Panc1 (cell line): ENCODE measurements at regions not wholly inside any gene's neighbourhood (a gene's known extent, or its start where the extent isn't known, plus 50 kb on each side); places are given as distances from the start of the nearest gene placed in this dataset.

ENCODE experiments used
- CTCF ChIP-seq: fragments of 450-650 bp; IDR thresholded peaks from 2 replicates; pipeline ENCODE4 v1.5.1; 2017; ENCODE audit warnings: mild to moderate bottlenecking
- POLR2AphosphoS5 ChIP-seq: IDR thresholded peaks from 2 replicates; pipeline ENCODE4 v1.6.1; 2012; ENCODE audit warnings: mild to moderate bottlenecking, low read depth, low read length, moderate library complexity
- SIN3A ChIP-seq: IDR thresholded peaks from 2 replicates; pipeline ENCODE4 v1.6.1; 2012; ENCODE audit warnings: low read depth, mild to moderate bottlenecking, low read length, moderate library complexity, borderline replicate concordance; ENCODE audit not compliant: insufficient read depth

GRCh38 chr2:106982350-106982749 lies 96.4 kb upstream of the ST6GAL2 start:
- TF ChIP-seq POLR2AphosphoS5, result no peak
- TF ChIP-seq CTCF, result no peak
- no peak for TF ChIP-seq SIN3A
